B cell (primary cell): ENCODE measurements at regions not wholly inside any gene's neighbourhood (a gene's known extent, or its start where the extent isn't known, plus 50 kb on each side); places are given as distances from the start of the nearest gene placed in this dataset.

Experiments used
- ATAC-seq: fragments of 200-7000 bp; cut with Tn5 transposase; one replicate; pipeline ENCODE4 v1.10.0; 2021; ENCODE audit warnings: low read depth, mild to moderate bottlenecking, moderate number of reproducible peaks, moderate library complexity
- CTCF ChIA-PET: fragments of 350-600 bp; sonication (Branson Sonifier 250); formaldehyde crosslinking; loops from one replicate; lab custom pipeline; 2021; ENCODE audit warnings: antibody characterized with exemption, inconsistent platforms; lab: Charles Lee
- POLR2A ChIA-PET: fragments of 350-600 bp; sonication (Branson Sonifier 250); formaldehyde crosslinking; loops from one replicate; lab custom pipeline; 2021; ENCODE audit warnings: antibody characterized with exemption; lab: Charles Lee
- DNase-seq: peaks from one replicate; pipeline ENCODE4 v3.0.0; 2013
- H2AFZ ChIP-seq: 2 replicates; pipeline ENCODE4 v1.6.1; 2012; ENCODE audit warnings: mild to moderate bottlenecking, low read depth, low read length; ENCODE audit not compliant: insufficient read depth, poor library complexity, severe bottlenecking
- H3K27ac ChIP-seq, 2 donors: 1 replicate in 1 of 2; 2 replicates in 1 of 2; pipeline ENCODE4 v1.5.1; 2012 to 2013; ENCODE audit warnings: low read length in 2 of 2, mild to moderate bottlenecking in 2 of 2, moderate library complexity in 1 of 2
- H3K27me3 ChIP-seq, 4 experiments: fragments of 200-600 bp in 1 of 4; sonication (generic) in 1 of 4; replicated peaks in 1 of 4; 1 replicate in 2 of 4; 2 replicates in 2 of 4; pipeline versions ENCODE4 v1.6.1 to v1.7.0; 2013 to 2016; ENCODE audit warnings: low read length in 3 of 4, mild to moderate bottlenecking in 2 of 4, mixed read lengths in 1 of 4, moderate library complexity in 1 of 4; ENCODE audit not compliant: insufficient read depth in 4 of 4, control insufficient read depth in 3 of 4; ENCODE audit errors: control extremely low read depth in 1 of 4
- H3K36me3 ChIP-seq, 2 experiments: replicated peaks in 1 of 2; 1 replicate in 1 of 2; 2 replicates in 1 of 2; pipeline versions ENCODE4 v1.6.1 to v1.7.1; 2013; ENCODE audit warnings: low read length in 1 of 2; ENCODE audit not compliant: insufficient read depth in 2 of 2, control insufficient read depth in 1 of 2; ENCODE audit errors: control extremely low read depth in 1 of 2, extremely low read depth in 1 of 2
- H3K4me1 ChIP-seq, 2 donors: fragments of 200-600 bp in 1 of 2; sonication (generic) in 1 of 2; 1 replicate in 1 of 2; 2 replicates in 1 of 2; pipeline versions ENCODE4 v1.5.1 to v1.6.1; 2013 to 2017; ENCODE audit warnings: low read length in 2 of 2; ENCODE audit not compliant: control insufficient read depth in 2 of 2, insufficient read depth in 2 of 2
- H3K4me2 ChIP-seq: replicated peaks from 2 replicates; pipeline ENCODE3; 2012; ENCODE audit warnings: mild to moderate bottlenecking, low read depth, low read length; ENCODE audit not compliant: poor library complexity, severe bottlenecking
- H3K4me3 ChIP-seq, 5 experiments: fragments of 200-600 bp in 1 of 5; sonication (generic) in 1 of 5; 1 replicate in 3 of 5; 2 replicates in 2 of 5; pipeline versions ENCODE4 v1.5.1 to v1.7.0; 2011 to 2016; ENCODE audit warnings: low read length in 4 of 5, mild to moderate bottlenecking in 4 of 5, low read depth in 2 of 5, control low read depth in 1 of 5, moderate library complexity in 1 of 5; ENCODE audit not compliant: insufficient read depth in 1 of 5; ENCODE audit errors: control extremely low read depth in 1 of 5, extremely low read depth in 1 of 5
- H3K79me2 ChIP-seq: fragments of 200-600 bp; sonication (generic); one replicate; pipeline ENCODE4 v1.6.0; 2016; ENCODE audit warnings: low read length; ENCODE audit not compliant: control insufficient read depth, insufficient read depth
- H3K9ac ChIP-seq: fragments of 200-600 bp; sonication (generic); 2 replicates; pipeline ENCODE4 v1.6.1; 2017; ENCODE audit warnings: mild to moderate bottlenecking, low read length, moderate library complexity
- H3K9me3 ChIP-seq, 3 donors: one replicate each; pipeline versions ENCODE4 v1.6.1 to v1.7.1; 2013; ENCODE audit warnings: low read length in 2 of 3; ENCODE audit not compliant: control insufficient read depth in 2 of 3, insufficient read depth in 1 of 3; ENCODE audit errors: control extremely low read depth in 1 of 3
- H4K20me1 ChIP-seq: 2 replicates; pipeline ENCODE4 v1.6.0; 2012; ENCODE audit warnings: mild to moderate bottlenecking, low read length; ENCODE audit not compliant: insufficient read depth, control insufficient read depth, poor library complexity, severe bottlenecking
- H3K27ac Mint-ChIP-seq: one replicate; pipeline ENCODE4 v1.8.0; 2021; ENCODE audit warnings: mixed read lengths
- H3K27me3 Mint-ChIP-seq: one replicate; pipeline ENCODE4 v1.8.0; 2021; ENCODE audit warnings: mixed read lengths
- H3K4me1 Mint-ChIP-seq: one replicate; pipeline ENCODE4 v1.8.0; 2021; ENCODE audit warnings: mixed read lengths
- H3K4me3 Mint-ChIP-seq: one replicate; pipeline ENCODE4 v1.8.0; 2021; ENCODE audit warnings: mixed read lengths
- H3K9me3 Mint-ChIP-seq: one replicate; pipeline ENCODE4 v1.8.0; 2022; ENCODE audit warnings: mixed read lengths; ENCODE audit not compliant: insufficient read depth
- EZH2 ChIP-seq: IDR thresholded peaks from 2 replicates; pipeline ENCODE4 v1.6.1; 2012; ENCODE audit warnings: borderline replicate concordance, low read depth, mild to moderate bottlenecking, moderate library complexity, low read length; ENCODE audit not compliant: insufficient read depth, poor library complexity, severe bottlenecking
- WGBS: methylation state at CpG from one replicate; pipeline ENCODE4 v1.1.5; 2013; ENCODE audit warnings: missing lambda C conversion rate; ENCODE audit not compliant: insufficient coverage; 5-methylcytosine and 5-hydroxymethylcytosine counted together
- intact Hi-C: fragments of 100-400 bp; cut with micrococcal nuclease; formaldehyde crosslinking; loops from one replicate; pipeline ENCODE4 v1.10.0; 2022
- TF ChIP-seq, protein P1 (sequence below): fragments of 200-600 bp; IDR thresholded peaks from one replicate; pipeline ENCODE4 v1.8.0; 2022; ENCODE audit warnings: antibody characterized with exemption, mild to moderate bottlenecking

GRCh38 chr14:85317491-85318021 lies 212.4 kb upstream of the FLRT2 start:
- no peaks in the 10 kb centered on the region for H4K20me1 ChIP-seq
- CTCF ChIA-PET, result no interaction called here
- H3K27me3 Mint-ChIP-seq, result no peaks in the 10 kb centered on the region
- no peak overlapping the region for H3K4me2 ChIP-seq
- WGBS, result no CpG with 5 or more reads among the region's 3 CpGs
- POLR2A ChIA-PET, result no interaction called here
- intact Hi-C loops, result no loop called here
- DNase-seq (no peak), ATAC-seq (no peak)
- no peaks in the 10 kb centered on the region for H3K9me3 ChIP-seq
- no peaks in the 10 kb centered on the region for H3K27me3 ChIP-seq
- no peaks in the 10 kb centered on the region for H3K79me2 ChIP-seq
- H2AFZ ChIP-seq, result no peak overlapping the region
- no peaks in the 10 kb centered on the region for H3K4me1 Mint-ChIP-seq
- H3K9ac ChIP-seq, result no peak overlapping the region
- H3K36me3 ChIP-seq, result no peaks in the 10 kb centered on the region
- H3K27ac ChIP-seq, result no peak overlapping the region
- H3K4me3 Mint-ChIP-seq, result no peak overlapping the region
- no peaks in the 10 kb centered on the region for H3K4me1 ChIP-seq
- no peak overlapping the region for H3K27ac Mint-ChIP-seq
- H3K9me3 Mint-ChIP-seq, result peaks cover 2% of the 10 kb centered on the region
- no peak for TF ChIP-seq EZH2
- TF ChIP-seq, protein P1, sequence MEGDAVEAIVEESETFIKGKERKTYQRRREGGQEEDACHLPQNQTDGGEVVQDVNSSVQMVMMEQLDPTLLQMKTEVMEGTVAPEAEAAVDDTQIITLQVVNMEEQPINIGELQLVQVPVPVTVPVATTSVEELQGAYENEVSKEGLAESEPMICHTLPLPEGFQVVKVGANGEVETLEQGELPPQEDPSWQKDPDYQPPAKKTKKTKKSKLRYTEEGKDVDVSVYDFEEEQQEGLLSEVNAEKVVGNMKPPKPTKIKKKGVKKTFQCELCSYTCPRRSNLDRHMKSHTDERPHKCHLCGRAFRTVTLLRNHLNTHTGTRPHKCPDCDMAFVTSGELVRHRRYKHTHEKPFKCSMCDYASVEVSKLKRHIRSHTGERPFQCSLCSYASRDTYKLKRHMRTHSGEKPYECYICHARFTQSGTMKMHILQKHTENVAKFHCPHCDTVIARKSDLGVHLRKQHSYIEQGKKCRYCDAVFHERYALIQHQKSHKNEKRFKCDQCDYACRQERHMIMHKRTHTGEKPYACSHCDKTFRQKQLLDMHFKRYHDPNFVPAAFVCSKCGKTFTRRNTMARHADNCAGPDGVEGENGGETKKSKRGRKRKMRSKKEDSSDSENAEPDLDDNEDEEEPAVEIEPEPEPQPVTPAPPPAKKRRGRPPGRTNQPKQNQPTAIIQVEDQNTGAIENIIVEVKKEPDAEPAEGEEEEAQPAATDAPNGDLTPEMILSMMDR, result no peak
- no peak overlapping the region for H3K4me3 ChIP-seq

- ChIA-PET POLR2A (no interaction called here), CTCF (no interaction called here)
- H3K9me3 Mint-ChIP-seq, result peaks cover 2% of the 10 kb centered on the region
- no peak for ATAC-seq
- no peak overlapping the region for H3K27ac Mint-ChIP-seq
- H4K20me1 ChIP-seq, result no peaks in the 10 kb centered on the region
- intact Hi-C loops, result no loop called here
- no peak overlapping the region for H3K4me3 Mint-ChIP-seq
- no peaks in the 10 kb centered on the region for H3K27me3 Mint-ChIP-seq
- TF ChIP-seq, protein P1, result no peak
- no peak for TF ChIP-seq EZH2
- no peak overlapping the region for H3K4me2 ChIP-seq
- no peaks in the 10 kb centered on the region for H3K36me3 ChIP-seq
- no peaks in the 10 kb centered on the region for H3K9me3 ChIP-seq
- no peak for DNase-seq
- H3K4me1 Mint-ChIP-seq, result no peaks in the 10 kb centered on the region
- H3K27me3 ChIP-seq, result no peaks in the 10 kb centered on the region
- no peak overlapping the region for H3K9ac ChIP-seq
- WGBS, result no CpG with 5 or more reads among the region's 5 CpGs
- no peak overlapping the region for H2AFZ ChIP-seq
- no peak overlapping the region for H3K4me3 ChIP-seq
- no peak overlapping the region for H3K27ac ChIP-seq
- H3K4me1 ChIP-seq, result no peaks in the 10 kb centered on the region
- H3K79me2 ChIP-seq, result no peaks in the 10 kb centered on the region
Measured at GRCh38 chr14:85319101-85319500, 210.8 kb upstream of the FLRT2 start.
